COLO668 (cell line): ENCODE measurements at regions not wholly inside any gene's neighbourhood (a gene's known extent, or its start where the extent isn't known, plus 50 kb on each side); places are given as distances from the start of the nearest gene placed in this dataset.
"Not testable (repeated sequence)": the region's sequence is repeated elsewhere in the genome, so short reads cannot be mapped to it uniquely, and the experiment has no call there.

Experiments used
- DNase-seq: peaks from one replicate; lab custom pipeline; 2025; ENCODE audit not compliant: unreplicated experiment; lab: John Stamatoyannopoulos, UW

DNA sequence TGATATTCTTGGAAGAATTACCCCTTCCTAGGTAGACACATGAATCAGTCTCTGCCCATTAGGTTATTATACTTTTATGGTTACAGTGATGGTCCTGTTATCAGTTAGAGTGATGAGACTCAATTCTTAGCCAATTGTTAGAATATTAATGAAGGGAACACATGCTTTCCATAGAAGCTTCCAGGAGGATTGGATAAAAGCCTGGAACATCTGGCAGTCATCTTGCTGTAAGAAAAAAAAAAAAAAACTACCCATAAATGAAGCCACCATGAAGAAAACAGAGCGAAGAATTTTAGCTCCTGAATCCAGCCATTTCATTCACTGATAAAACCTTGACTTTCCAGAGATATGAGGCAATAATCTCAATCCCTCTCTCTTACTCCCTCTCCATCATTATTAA lies 262.5 kb upstream of the GRIN3A start:
- no peak for DNase-seq

DNA sequence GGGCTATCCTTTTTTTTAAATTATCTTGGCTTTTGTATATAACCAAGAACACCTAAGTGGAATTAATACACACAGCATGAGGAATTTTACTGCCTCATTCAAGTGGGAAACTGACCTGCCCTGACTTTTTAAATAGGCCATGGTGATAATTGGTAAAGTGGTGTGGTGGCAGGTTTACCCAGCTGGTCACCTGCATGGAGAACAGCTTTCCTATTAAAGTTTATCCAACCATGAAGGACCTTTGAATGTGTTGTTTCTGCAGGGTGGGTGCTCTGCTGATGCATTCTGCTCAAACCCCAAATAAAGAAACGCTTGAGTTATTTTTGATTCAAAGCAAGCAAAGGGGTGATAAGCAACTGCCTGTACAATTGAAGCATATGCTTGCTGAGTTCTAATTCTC lies 261.0 kb upstream of the GRIN3A start:
- peak; percentile 60 for DNase-seq

DNA sequence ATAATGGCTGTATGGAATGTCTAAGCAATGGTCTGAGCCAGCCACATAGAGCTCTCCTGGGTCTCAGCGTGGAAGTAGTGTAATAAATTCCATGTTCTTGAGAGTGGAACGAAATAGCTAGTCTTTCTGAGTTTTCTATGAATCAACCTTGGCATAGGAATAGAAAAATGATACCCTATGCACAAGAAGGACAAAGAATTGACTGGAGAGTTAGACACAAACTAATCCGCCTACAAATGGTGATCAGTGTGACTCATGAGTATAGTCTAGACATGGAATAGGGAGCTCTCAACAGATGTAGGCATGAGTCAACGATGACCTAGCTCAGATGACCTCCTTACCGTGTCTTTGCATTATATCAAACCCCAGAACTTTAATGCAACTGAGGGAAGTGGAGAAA lies 256.8 kb upstream of the GRIN3A start:
- no peak for DNase-seq

DNA sequence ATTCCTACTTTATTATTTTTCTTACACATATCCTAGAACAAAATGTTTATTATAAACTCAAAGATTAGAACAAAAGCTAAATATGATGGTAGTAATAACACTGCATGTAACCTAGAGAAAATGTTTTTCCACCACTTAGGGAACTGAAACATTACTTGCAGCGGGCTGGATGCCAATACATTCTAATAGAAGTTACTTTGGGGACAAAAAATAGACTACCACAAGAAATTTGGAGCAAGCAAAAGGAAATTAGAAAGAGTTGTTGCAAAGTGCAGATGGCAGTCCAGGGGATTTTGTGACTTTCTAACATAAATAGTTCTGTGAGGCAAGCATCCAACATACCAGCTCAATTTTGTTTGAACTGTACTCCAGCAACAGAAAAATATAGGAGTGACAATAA lies 255.3 kb upstream of the GRIN3A start:
- no peak for DNase-seq

DNA sequence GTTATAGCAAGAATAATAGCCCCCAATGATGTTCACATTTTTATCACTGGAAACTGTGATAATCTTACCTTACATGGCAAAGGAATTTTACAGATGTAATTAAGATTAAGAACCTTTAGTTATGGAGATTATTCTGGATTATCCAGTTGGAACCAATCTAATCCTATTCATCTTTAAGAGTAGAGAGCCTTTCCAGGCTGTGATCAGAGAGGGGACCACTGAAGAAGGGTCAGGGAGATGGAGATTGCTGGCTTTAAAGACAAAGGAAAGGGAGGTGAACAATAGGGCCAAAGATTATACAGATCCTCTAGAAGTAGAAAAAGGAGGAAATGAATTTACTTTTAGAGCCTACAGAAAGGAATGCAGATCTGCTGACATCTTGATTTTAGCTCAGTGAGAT lies 253.5 kb upstream of the GRIN3A start:
- no peak for DNase-seq

DNA sequence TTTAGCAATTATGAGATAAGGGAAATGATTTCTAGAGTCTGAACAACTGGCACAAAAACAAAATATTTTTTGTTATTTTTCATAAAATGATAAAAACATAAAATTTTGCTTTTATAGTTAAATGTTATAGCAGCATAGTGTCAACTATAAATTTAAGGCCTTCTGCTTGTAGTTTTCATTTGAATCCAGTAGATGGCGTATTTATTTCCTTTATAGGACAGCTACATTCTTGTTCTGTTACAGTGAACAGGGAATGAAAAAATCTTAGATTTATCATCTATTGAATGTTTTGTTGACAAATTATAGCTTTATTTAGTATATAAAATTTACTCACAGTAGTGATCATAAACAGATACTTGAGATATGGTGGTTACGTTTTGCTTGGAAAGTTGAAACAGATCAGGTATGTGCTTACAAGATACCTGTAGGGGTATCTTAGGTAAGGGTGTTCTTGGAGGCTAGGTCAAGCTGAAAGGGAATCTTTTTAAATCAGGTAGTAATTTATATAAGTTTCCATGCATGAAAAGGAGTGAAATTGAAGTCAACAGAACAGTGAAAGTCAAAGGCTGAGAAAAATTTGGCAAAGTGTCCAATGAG lies 239.3 kb upstream of the GRIN3A start:
- no peak for DNase-seq

DNA sequence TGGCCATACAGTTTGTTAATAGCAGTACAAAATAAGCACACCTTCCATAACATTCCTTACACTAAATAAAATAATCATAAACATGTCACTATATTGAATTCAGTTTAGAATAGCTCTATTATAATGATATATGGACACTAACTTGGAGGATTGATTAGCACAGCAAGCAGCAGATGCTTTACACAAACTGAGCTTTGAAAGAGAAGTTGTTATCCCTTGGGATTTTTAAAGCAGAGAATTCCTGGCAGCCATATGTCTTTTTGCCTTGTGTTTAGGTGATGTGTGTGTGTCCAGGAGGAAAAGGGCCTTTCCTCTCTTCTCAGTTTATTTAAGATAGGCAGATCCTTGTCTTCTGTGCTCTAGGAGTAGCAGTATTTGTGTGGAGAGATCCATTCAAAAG lies 232.2 kb upstream of the GRIN3A start:
- no peak for DNase-seq

DNA sequence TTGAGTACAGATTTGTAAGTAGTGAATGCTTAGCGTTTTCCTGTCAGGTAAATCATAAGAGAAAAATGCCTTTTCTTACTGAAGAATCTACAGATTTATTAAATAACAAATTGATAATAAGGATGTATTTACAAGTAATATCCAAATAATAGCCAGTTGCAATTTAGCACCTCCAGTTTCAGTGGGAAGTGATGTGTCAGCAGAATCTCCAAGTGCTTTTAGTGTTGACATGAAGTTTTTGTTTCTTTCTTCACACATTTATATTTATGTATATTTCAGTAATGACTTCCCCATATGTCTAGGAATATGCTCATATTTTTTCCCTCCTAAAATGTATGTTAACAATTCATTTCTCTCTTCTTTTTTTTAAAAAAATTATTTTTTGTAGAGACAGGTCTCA lies 229.9 kb upstream of the GRIN3A start:
- no peak for DNase-seq

DNA sequence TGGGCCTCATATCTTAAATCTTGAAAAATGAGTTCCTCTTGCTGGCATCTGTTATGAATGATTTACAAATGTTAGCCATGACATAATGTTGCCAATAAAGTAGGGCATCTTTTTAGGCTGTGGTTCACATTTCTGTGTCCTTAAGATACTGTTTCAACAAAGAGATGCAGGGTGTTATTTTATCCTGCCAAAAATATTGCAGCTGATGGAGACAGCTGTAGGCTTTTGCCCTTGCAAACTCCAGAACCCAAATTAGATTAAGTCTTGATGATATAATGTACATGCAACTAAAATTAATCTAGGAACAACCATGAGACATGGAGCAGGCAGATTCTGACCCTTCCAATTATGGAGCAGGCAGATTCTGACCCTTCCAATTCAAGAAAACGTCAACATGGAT lies 228.2 kb upstream of the GRIN3A start:
- DNase-seq, result no peak

DNA sequence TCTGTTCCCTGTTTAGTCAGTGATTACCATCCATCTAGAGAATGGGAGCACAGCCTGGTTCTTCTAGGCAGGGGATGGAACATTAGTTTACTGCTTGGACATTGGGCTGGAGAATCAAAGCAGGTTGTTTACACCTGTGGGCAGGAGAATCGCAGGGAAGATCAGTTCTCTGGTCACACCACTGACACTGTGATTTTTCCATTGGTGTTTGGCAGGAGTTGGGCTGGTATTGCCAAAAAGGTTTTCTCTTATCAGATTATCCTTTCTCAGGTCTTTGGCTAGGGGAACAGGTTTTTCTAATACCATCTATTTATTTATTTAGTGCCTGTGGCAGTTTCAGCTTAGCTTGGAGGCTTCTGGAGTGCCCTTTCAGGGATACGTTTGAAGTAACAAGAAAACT lies 219.3 kb upstream of the GRIN3A start:
- DNase-seq, result no peak

DNA sequence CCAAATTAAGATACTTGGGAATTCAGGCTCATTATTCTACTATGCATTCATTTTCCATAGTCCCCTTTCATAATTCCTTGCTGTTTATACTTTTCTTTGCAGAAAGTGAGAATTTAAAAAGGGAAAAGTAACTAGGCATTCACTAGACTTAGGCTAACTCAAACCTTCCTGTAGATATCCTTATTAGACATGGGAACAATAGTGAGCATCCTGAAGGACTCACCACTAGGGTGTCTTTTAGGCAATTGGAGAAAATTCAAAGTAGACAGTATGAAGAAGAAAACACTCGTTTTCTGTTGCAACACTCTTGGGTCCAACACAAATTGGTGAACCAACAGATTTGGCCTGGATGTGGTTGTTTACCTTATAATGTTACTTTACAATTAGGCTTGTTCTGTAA lies 213.2 kb upstream of the GRIN3A start:
- no peak for DNase-seq

DNA sequence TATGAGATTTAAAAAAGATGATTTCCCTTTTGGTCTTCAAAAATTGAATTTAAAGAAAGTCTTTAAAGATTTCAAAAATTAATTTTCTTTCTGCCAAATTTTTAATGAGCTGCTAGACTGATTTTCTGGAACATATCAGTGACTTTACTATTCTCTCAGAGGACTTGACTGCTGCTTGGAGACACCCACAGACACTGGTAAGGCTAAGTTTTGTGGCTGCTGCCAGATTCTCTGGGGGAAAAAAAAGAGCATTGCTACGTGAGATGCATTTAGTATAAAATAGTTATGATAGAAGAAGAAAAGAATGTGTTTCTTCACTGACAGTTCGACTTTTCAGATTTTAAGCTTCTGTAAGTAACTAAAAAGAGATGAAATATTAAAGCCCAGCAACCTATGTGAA lies 193.3 kb upstream of the GRIN3A start:
- no peak for DNase-seq

DNA sequence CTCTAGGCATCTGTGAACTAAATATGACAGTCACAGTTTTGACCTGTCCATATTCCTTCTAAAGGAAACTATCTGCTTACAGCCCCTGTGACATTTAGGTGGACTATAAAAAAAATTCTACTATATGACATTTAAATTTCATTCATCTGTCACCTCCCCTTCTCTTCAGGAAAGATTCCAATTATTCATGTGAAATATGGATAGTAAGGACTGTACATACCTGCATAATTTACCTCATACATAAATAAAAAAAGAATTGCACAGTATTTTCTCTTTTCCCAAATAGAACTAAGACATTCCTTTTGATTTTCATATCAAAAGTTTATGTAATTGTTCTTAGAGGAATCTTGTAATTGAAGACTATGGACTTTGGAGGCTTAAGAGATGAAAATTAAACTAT lies 192.3 kb upstream of the GRIN3A start:
- no peak for DNase-seq

DNA sequence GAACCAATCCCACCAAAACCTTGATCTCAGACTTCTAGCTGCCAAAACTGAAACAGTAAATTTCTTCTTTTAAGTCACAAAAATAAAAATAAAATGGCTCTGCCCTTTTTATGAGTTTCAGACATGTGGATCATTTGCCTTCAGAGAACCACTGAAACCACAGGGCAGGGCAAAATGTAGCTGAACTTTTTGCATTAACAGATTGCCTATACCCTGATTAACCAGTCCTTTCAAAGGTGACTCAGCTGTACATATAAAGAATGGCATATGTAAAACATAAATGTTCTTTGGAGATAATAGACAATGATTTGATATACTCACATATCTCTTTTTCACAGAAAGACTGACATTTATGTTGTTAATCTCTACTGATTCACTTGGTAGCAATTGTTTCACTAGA lies 187.1 kb upstream of the GRIN3A start:
- DNase-seq, result no peak

DNA sequence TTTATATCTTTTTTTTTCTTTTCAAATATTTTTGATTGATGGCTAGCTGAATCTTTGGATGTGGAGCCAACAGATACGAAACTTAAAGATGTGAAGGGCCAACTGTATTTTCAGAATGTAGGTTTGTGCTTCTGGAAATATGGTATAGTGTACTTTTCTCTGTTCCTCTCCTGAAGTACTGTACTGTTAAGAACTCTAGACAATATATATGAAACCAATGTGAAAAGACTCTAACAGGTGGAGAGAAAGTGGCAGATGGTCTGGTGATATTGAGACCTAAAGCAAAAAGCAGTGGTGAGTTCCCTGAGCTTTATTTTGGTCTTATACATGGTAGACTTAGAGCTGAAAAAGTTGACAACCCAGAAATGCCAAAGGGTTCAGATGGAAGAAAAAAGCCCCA lies 185.0 kb upstream of the GRIN3A start:
- DNase-seq, result no peak

DNA sequence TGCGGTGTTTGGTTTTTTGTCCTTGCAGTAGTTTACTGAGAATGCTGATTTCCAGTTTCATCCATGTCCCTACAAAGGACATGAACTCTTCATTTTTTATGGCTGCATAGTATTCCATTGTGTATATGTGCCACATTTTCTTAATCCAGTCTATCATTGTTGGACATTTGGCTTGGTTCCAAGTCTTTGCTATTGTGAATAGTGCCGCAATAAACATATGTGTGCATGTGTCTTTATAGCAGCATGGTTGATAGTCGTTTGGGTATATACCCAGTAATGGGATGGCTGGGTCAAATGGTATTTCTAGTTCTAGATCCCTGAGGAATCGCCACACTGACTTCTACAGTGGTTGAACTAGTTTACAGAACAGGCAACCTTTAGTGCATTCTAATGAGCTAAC lies 178.5 kb upstream of the GRIN3A start:
- DNase-seq, result not testable (repeated sequence)

DNA sequence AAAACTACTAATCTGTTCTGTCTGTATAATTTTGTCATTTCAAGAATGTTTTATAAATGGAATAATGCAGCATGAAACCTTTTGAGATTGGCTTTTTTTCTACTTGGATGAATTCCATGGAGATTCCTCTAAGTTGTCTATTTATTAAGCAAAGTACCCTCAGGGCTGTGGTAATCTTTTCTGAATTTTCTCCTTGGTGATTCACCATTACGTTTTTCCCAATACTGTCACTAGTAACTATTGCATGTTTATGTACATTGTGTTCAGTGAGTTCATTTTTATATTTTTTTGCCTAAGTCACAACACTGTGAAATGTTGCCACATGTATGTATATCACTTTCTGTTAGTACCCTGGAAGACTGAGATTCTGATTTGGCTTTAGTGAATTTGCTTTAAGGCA lies 177.0 kb upstream of the GRIN3A start:
- DNase-seq, result no peak

DNA sequence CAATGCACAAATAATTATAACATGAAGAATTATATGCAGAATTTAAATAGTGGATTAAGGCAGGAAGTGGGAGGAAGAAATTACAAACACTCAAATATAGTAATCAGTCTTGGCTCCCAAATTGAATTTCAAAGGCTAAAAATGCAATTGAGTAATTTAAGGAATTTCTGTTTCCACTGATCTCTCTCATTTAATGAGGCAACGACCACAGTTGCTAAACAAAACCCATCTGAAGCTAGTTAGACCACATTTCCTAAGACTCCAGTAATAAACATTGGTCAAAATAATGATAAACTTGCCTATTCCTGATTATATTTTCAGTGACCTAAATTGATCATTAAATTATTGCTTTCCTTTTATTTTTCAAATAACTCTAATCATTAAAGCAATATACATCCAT lies 174.3 kb upstream of the GRIN3A start:
- DNase-seq, result no peak

DNA sequence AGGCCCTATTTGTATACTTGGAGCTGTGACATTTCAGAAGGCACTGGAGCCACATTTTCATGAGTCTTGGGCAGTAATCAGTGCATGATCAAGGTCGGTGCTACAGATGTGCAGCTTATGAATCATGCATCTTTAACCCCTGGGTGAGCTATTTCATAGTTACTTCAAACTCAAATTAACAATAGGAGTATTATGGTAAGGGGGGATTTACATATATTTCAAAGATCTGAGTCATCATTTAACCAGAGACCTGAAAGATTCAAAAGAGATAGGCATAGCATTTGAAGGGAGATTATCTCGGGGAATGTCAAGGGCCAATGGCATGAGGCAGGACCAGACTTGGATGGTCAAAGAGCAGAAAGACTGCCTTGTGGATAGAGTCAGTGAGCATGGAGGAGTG lies 169.0 kb upstream of the GRIN3A start:
- DNase-seq, result no peak

DNA sequence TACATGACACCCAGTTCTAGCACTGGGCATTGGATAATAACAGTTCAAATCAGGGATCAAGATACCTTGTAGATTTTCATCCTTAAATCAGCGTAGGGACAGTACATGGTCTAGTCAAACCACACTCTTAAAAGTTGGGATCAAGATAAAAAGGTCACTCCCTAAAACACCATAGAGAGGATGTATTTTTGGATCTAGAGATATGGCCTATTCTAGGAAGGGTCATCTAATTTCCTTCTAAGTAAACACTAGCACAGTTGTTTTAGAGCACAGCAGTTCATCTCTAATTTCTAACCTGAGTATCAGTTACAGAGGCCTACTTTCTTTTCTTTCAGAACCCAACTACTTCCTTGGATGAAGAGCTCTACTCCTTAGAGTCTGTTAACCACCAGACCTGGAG lies 166.4 kb upstream of the GRIN3A start:
- no peak for DNase-seq

DNA sequence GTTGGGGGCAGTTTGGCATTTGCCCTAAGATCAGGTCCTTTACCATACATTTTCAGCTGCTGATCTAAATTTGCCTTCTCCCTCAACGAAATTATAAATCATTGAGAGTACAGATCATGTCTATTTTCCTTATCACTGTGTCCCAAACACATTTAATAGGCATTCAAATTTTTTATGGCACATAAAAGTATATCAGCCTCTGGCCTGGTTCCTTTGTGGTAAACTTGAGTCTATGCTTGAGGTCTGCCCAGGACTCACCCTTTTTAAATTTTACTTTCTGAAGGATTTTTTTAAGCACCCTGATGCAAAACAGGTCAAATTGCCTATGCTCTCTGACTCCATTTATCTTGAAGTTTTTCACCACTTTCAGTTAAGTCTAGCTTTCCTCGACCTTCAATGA lies 163.6 kb upstream of the GRIN3A start:
- DNase-seq, result no peak

DNA sequence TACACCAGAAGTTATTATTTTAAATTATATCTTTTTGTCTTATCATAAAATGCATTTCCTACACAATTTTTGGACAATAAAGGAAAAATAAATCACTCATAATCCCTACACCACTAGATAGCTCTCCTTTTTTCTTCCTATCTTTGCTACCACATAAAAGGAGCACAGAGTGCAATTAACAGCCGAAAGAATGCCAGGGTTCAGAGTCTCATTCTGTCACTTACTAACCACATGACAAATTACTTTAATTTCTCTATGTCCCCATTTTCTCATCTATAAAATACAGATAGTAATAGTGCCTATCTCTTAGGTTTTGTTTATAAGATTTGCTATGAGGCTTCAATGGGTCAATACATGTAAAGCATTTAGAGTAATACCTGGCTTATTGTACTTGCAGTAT lies 158.7 kb upstream of the GRIN3A start:
- no peak for DNase-seq

DNA sequence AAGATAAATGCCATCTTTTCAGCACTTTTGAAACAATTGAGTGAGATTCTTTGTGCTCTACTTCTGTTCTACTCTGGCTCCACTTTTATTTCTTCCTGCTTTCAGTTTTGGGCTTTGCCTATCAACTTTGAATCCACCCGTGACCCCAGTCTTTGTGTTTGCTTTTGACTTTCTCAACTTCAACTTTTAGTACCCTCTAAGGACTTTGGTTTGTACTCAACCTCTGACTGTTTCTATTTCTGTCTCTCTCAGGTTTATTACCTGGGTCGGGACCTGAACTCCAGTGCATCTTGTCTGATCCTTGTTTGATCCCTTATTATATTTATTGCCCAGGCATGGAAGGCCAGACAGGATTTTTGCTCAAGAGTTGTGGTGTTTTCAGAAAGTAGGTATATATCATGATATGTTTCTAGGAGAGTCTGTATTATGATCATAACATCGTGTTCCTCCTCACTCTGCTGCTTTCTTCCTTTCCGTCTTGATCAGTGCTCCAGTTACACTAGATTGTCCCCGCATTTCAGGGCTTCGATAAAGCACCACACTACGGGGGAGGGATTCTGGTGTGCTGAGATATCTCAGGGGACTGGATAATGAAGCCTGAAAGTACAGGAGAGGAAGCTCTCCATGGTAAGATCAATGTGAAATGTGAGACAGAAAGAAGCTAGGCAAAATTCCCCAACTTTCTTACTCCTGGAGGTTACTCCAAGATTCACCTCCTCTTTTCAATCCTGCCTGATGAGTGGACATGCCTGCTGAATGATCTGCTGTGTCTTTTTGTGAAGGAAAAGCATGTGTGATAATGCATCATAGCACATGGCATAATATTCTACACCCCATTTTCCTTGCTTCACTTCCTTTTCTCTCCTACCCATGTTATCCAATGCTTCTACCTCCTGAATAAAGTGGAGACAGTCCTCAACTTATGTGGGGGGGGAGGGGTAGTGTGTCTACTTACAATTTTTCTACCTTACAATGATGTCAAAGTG lies 155.5 kb upstream of the GRIN3A start:
- no peak for DNase-seq
